PC-3 (cell line): ENCODE measurements at regions not wholly inside any gene's neighbourhood (a gene's known extent, or its start where the extent isn't known, plus 50 kb on each side); places are given as distances from the start of the nearest gene placed in this dataset.

Source experiments
- ATAC-seq: fragments of 200-7000 bp; cut with Tn5 transposase; 2 replicates; pipeline ENCODE4 v1.9.1; 2020; ENCODE audit warnings: mild to moderate bottlenecking, moderate library complexity
- BruUV-seq: library from RNA; stranded (reverse); fragments of 400-500 nt; replicated peaks from 2 replicates; lab custom pipeline; 2021; lab: Mats Ljungman, UMichigan
- CTCF ChIA-PET: fragments of 300-600 bp; sonication (Branson Sonifier 250); formaldehyde crosslinking; loops from one replicate; lab custom pipeline; 2022; ENCODE audit warnings: antibody characterized with exemption; lab: Charles Lee
- POLR2A ChIA-PET: fragments of 300-600 bp; sonication (Branson Sonifier 250); formaldehyde crosslinking; loops from one replicate; lab custom pipeline; 2022; ENCODE audit warnings: antibody characterized with exemption; ENCODE audit not compliant: unreplicated experiment; lab: Charles Lee
- DNase-seq: peaks from one replicate; pipeline ENCODE4 v3.0.0-alpha.2; 2015
- H2AFZ ChIP-seq: fragments of 300-600 bp; sonication (generic); 2 replicates; pipeline ENCODE4 v1.6.0; 2016; ENCODE audit warnings: antibody characterized with exemption, low read length
- H3F3A ChIP-seq: fragments of 300-600 bp; sonication (generic); one replicate; pipeline ENCODE4 v1.6.0; 2017; ENCODE audit warnings: antibody characterized with exemption, low read length, control low read depth, mild to moderate bottlenecking; ENCODE audit not compliant: unreplicated experiment
- H3K27ac ChIP-seq: fragments of 300-600 bp; sonication (generic); 2 replicates; pipeline ENCODE4 v1.5.1; 2016; ENCODE audit warnings: mild to moderate bottlenecking, low read length
- H3K27me3 ChIP-seq: fragments of 300-600 bp; sonication (generic); 2 replicates; pipeline ENCODE4 v1.6.1; 2016; ENCODE audit warnings: low read length, mixed read lengths
- H3K36me3 ChIP-seq: fragments of 300-600 bp; sonication (generic); 2 replicates; pipeline ENCODE4 v1.6.1; 2016; ENCODE audit warnings: low read depth, mixed run types, low read length, mixed read lengths
- H3K4me1 ChIP-seq: fragments of 300-600 bp; sonication (generic); 2 replicates; pipeline ENCODE4 v1.5.1; 2016; ENCODE audit warnings: low read length; ENCODE audit not compliant: insufficient read depth
- H3K4me2 ChIP-seq: fragments of 300-600 bp; sonication (generic); 2 replicates; pipeline ENCODE4 v1.6.0; 2016; ENCODE audit warnings: low read length
- H3K4me3 ChIP-seq: fragments of 300-600 bp; sonication (generic); 2 replicates; pipeline ENCODE4 v1.5.1; 2016; ENCODE audit warnings: mild to moderate bottlenecking, low read length, mixed read lengths
- H3K79me2 ChIP-seq: fragments of 300-600 bp; sonication (generic); 2 replicates; pipeline ENCODE4 v1.6.1; 2017; ENCODE audit warnings: low read length, mixed read lengths
- H3K9ac ChIP-seq: fragments of 300-600 bp; sonication (generic); 2 replicates; pipeline ENCODE4 v1.6.0; 2016; ENCODE audit warnings: mild to moderate bottlenecking, low read length
- H3K9me2 ChIP-seq: fragments of 300-600 bp; sonication (generic); replicated peaks from 2 replicates; pipeline ENCODE4 v1.6.1; 2016; ENCODE audit warnings: mixed run types, low read length, mixed read lengths
- H3K9me3 ChIP-seq: fragments of 300-600 bp; sonication (generic); 2 replicates; pipeline ENCODE4 v1.6.1; 2016; ENCODE audit warnings: low read length, mixed read lengths
- H4K20me1 ChIP-seq: fragments of 300-600 bp; sonication (generic); 2 replicates; pipeline ENCODE4 v1.6.1; 2016; ENCODE audit warnings: low read length, mixed read lengths
- CTCF ChIP-seq: fragments of 300-600 bp; sonication (generic); conservative IDR thresholded peaks from 2 replicates; pipeline ENCODE4 v1.5.1; 2017; ENCODE audit warnings: antibody characterized with exemption, low read depth, mild to moderate bottlenecking, low read length
- EZH2 ChIP-seq: fragments of 300-600 bp; sonication (generic); IDR thresholded peaks from one replicate; pipeline ENCODE4 v1.6.1; 2017; ENCODE audit warnings: antibody characterized with exemption, mild to moderate bottlenecking, low read length; ENCODE audit not compliant: unreplicated experiment
- EZH2phosphoT487 ChIP-seq: fragments of 300-600 bp; sonication (generic); IDR thresholded peaks from 2 replicates; pipeline ENCODE4 v1.6.1; 2018; ENCODE audit warnings: mild to moderate bottlenecking, antibody characterized with exemption, low read length, borderline replicate concordance
- intact Hi-C: fragments of 100-400 bp; cut with micrococcal nuclease; formaldehyde crosslinking; loops from 2 replicates; pipeline ENCODE4 v1.9.0; 2023

DNA sequence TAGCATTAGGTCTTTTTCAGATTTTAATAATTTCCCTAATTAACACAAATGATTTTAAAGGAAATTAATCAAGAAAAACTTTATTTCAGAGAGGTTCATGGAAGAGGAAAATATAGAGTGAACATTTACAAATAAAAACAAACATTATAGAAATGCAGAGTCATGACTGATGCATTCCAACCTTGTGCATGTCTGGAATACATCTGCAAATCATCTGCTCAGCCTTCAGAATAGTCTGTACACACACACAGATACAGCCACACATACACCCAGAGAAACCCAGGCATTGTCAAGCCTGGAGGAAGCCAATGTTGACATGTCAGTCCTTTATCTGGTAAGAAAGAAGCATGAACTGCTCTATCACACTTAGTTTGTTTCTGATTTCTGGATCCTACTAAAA, 61.3 kb upstream of the NFKB1 start:
- H3K4me3 ChIP-seq: no peak overlapping the region
- H3K9me3 ChIP-seq: no peaks in the 10 kb centered on the region
- no peaks in the 10 kb centered on the region for H3K27me3 ChIP-seq
- intact Hi-C loops: loop anchor here (10.0 kb wide), 1 partner anchor 385 kb away; the partner anchor contains the start of gene UBE2D3
- POLR2A ChIA-PET: interaction anchor here (0.6 kb wide), 1 partner anchor 10 kb away, joined by 5 read pairs; no protein-coding TSS in a partner anchor
- ATAC-seq (peak; percentile 45), DNase-seq (peak; percentile 21)
- BruUV-seq: no TSS peak
- H3K4me2 ChIP-seq: peak overlapping the region; percentile 57
- TF ChIP-seq EZH2 (no peak), CTCF (no peak), EZH2phosphoT487 (no peak)
- CTCF ChIA-PET: no interaction called here
- H3K4me1 ChIP-seq: peaks cover 21% of the 10 kb centered on the region
- H3K9me2 ChIP-seq: no peaks in the 10 kb centered on the region
- H3K9ac ChIP-seq: peak overlapping the region; percentile 27
- H4K20me1 ChIP-seq: no peaks in the 10 kb centered on the region
- no peaks in the 10 kb centered on the region for H3F3A ChIP-seq
- 0 out of 2 replicates have a peak overlapping the region, but pooled peaks have one; percentile 3 for H2AFZ ChIP-seq
- no peaks in the 10 kb centered on the region for H3K36me3 ChIP-seq
- peak overlapping the region; percentile 71 for H3K27ac ChIP-seq
- no peaks in the 10 kb centered on the region for H3K79me2 ChIP-seq

DNA sequence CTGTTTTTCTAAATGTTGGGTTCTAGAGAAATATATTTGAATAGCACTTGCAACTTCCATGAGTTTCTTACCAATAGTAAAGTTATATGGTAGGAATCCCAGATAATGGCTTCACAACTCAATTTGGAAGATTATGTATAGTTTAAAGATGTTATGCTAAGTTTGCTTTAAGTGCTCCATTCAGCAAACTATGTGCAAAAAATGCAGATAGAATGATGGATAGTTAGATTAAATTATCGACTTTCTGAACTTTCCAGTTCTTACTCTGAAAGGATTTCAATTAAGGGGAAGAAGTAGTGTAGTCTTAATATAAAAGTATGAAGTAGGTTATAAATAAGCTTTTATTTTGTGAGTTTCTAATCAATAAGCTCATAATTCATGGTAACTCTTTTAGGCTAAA, 60.7 kb upstream of the NFKB1 start:
- no peak for ATAC-seq
- H3K9me2 ChIP-seq: no peaks in the 10 kb centered on the region
- no TSS peak for BruUV-seq
- no peak overlapping the region for H3K9ac ChIP-seq
- no peaks in the 10 kb centered on the region for H3K27me3 ChIP-seq
- no peaks in the 10 kb centered on the region for H3K79me2 ChIP-seq
- POLR2A ChIA-PET: interaction anchor here (0.6 kb wide), 1 partner anchor 10 kb away, joined by 25 read pairs; no protein-coding TSS in a partner anchor
- no peaks in the 10 kb centered on the region for H3F3A ChIP-seq
- CTCF ChIA-PET: no interaction called here
- no peak overlapping the region for H2AFZ ChIP-seq
- intact Hi-C loops: no loop called here
- H3K36me3 ChIP-seq: no peaks in the 10 kb centered on the region
- H3K27ac ChIP-seq: no peak overlapping the region
- peaks cover 21% of the 10 kb centered on the region for H3K4me1 ChIP-seq
- TF ChIP-seq EZH2phosphoT487 (no peak), EZH2 (no peak), CTCF (no peak)
- H3K9me3 ChIP-seq: no peaks in the 10 kb centered on the region
- no peak for DNase-seq
- H3K4me3 ChIP-seq: no peak overlapping the region
- no peak overlapping the region for H3K4me2 ChIP-seq
- no peaks in the 10 kb centered on the region for H4K20me1 ChIP-seq
